ENCODE measurements at regions not wholly inside any gene's neighbourhood (a gene's known extent, or its start where the extent isn't known, plus 50 kb on each side); places are given as distances from the start of the nearest gene placed in this dataset.

- TF ChIP-seq CTCF (conservative IDR thresholded peaks at IDR 0.05; ENCODE audit: low read depth, low read length): no peak
- no peak for TF ChIP-seq EZH2 (IDR thresholded peaks at IDR 0.05; ENCODE audit: borderline replicate concordance, low read depth, low read length, poor library complexity, severe bottlenecking)
Observed at GRCh38 chr5:107322936-107323335, 347.8 kb downstream of the EFNA5 start.

Data from A673 (cell line).